SH-SY5Y (cell line): ENCODE measurements at regions not wholly inside any gene's neighbourhood (a gene's known extent, or its start where the extent isn't known, plus 50 kb on each side); places are given as distances from the start of the nearest gene placed in this dataset.

Source experiments
- GATA2 ChIP-seq: IDR thresholded peaks from 2 replicates; pipeline ENCODE4 v1.6.1; 2011; ENCODE audit warnings: mild to moderate bottlenecking, low read depth, low read length
- GATA3 ChIP-seq: IDR thresholded peaks from 2 replicates; pipeline ENCODE4 v1.6.1; 2011; ENCODE audit warnings: low read depth, mild to moderate bottlenecking, low read length, moderate library complexity

DNA sequence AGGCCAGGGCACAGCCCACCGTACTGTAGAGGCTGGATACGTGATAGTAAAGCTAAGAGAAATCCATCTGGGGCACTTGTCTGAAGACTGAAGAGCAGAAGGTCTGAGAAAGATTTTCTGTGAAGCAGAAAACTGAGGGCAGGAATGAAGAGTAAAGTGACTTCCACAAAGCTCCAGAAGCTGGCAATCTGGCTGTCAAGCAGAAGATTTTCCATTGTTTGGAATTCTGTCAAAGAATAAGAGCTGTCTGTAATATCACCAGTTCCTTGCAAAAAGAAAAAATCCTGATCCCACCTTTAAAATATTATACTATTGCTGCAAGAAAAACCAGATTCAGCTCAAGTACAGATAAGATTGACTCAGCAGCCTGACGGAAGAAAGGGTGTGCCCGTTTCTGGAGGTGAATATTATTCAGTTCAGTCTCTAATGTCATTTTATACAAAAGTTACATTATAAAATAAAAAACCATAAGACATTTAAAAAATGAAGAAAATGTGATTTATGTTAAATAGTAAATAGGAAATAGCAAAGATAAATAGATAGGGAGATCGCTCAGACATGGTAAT lies 550.4 kb upstream of the SGO1 start:
- TF ChIP-seq GATA2 (no peak), GATA3 (no peak)
